HUDEP-2 (cell line): ENCODE measurements at regions not wholly inside any gene's neighbourhood (a gene's known extent, or its start where the extent isn't known, plus 50 kb on each side); places are given as distances from the start of the nearest gene placed in this dataset.
"Not testable (repeated sequence)": the region's sequence is repeated elsewhere in the genome, so short reads cannot be mapped to it uniquely, and the experiment has no call there.

Source experiments
- DNase-seq, 76 experiments: peaks; one replicate each; lab custom pipeline; 2025; ENCODE audit not compliant: unreplicated experiment in 76 of 76; lab: John Stamatoyannopoulos, UW

- DNase-seq: no peak
Observed at GRCh38 chr4:118585015-118585414, 100.2 kb upstream of the METTL14 start.

GRCh38 chr4:118586357-118586790 is 98.8 kb upstream of the METTL14 start:
- DNase-seq: peak in 8 of 76 experiments; percentile 1 to 22 (median 2)

GRCh38 chr4:118587116-118587831 is 97.9 kb upstream of the METTL14 start:
- no peak for DNase-seq

GRCh38 chr4:118587946-118588345 is 97.2 kb upstream of the METTL14 start:
- no peak for DNase-seq

- no peak for DNase-seq
Observed at GRCh38 chr4:118589471-118590055, 95.6 kb upstream of the METTL14 start.

- DNase-seq: peak; percentile 6 to 96 (median 88)
Observed at GRCh38 chr4:118591339-118592046, 93.7 kb upstream of the METTL14 start.

GRCh38 chr4:118592289-118592688 is 92.9 kb upstream of the METTL14 start:
- not testable (repeated sequence) for DNase-seq

- not testable (repeated sequence) for DNase-seq
Observed at GRCh38 chr4:118595883-118596282, 89.3 kb upstream of the METTL14 start.

- DNase-seq: not testable (repeated sequence)
Observed at GRCh38 chr4:118625097-118625496, 60.1 kb upstream of the METTL14 start.

GRCh38 chr4:118629697-118630096 is 55.5 kb upstream of the METTL14 start:
- DNase-seq: peak in 3 of 76 experiments; percentile 5 to 32 (median 8)

- DNase-seq: not testable (repeated sequence)
Observed at GRCh38 chr4:118630897-118631296, 54.3 kb upstream of the METTL14 start.

GRCh38 chr4:118631321-118632050 is 53.7 kb upstream of the METTL14 start:
- DNase-seq: not testable (repeated sequence)

- not testable (repeated sequence) for DNase-seq
Observed at GRCh38 chr4:118633476-118633875, 51.7 kb upstream of the METTL14 start.

- not testable (repeated sequence) for DNase-seq
Observed at GRCh38 chr4:118634126-118634875, 50.9 kb upstream of the METTL14 start.
